Stimulated activated CD4-positive, alpha-beta T cell treated with anti-CD3 and anti-CD28 coated beads, Interleukin-2, amount 100 ng/mL, for 48 hours (primary cell): ENCODE measurements at regions not wholly inside any gene's neighbourhood (a gene's known extent, or its start where the extent isn't known, plus 50 kb on each side); places are given as distances from the start of the nearest gene placed in this dataset.

Source experiments
- DNase-seq, 2 donors: peaks; one replicate each; pipeline ENCODE4 v3.0.0-alpha.2; 2020

DNA sequence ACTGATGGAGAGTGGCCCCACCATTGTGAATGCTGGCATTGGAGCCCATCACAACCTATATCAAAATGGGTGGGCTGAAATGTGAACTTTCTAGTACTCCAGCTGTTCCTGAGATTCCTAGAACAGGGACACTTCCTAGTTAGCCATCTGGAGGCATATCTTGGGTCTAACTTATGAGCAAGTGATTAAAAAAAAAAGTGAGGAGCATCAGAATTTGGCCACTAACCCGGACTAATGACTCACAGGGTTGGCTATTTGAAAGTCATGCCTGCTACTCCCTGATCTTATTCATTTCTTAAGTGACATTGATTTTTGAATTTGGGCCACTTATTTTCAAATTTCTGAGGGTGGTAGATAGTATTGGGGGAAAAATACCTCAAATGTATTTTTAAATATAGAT is 216.6 kb downstream of the HRH4 start:
- no peak for DNase-seq

DNA sequence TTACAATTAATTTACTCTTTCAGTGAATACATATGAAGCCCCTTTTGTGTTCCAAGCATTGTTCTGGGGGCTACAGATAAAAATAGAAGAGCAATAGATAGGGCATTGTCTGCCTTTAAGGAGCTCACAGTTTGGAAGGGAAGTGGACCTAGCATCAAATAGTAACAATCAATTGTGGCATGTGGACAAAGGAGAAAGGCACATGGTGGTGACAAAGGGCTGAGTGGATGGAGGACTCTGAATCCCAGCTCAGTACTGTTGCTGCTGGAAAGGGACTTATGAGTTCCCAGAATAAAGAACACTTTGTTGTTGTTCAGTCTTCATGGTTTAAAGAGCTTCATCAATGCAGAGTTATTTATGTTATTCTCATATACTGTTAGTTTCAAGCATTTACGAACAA is 217.7 kb downstream of the HRH4 start:
- DNase-seq = no peak

DNA sequence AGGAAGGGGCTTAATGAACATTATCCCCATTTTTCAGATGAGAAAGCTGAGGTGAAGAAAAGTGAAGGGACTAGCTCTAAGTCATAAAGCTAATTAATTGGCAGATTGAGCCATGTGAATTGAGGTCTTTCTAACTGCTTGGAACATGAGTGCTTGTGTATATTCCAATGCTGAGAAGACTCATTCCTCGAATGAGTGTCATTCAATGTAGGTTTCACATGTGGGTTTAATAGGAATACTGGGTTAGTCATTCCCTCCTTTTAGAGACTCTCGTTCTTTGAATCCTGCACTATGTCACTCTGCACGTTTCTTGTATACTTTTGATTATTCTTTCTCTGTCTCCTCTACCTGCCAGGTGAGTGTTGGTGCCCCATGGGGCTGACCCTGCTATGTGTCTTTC is 218.2 kb downstream of the HRH4 start:
- DNase-seq = no peak

DNA sequence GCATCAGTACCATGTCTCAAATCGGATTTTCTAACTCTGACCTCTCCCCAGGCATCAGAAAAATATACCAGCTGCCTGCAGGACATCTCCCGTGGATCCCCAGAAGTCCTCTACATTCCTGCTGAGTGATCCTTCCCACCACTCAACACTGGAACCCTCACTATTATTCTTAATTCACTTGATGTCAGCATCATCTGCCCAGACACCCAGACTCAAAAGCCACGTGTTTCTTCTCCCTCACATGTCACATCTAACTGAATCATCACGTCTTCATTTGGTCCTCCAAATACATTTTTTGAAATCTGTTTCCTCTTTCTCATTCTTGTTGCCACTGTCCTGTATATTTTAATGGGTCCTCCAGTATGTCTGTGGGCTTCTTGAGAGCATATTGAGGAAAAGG is 218.6 kb downstream of the HRH4 start:
- no peak for DNase-seq

DNA sequence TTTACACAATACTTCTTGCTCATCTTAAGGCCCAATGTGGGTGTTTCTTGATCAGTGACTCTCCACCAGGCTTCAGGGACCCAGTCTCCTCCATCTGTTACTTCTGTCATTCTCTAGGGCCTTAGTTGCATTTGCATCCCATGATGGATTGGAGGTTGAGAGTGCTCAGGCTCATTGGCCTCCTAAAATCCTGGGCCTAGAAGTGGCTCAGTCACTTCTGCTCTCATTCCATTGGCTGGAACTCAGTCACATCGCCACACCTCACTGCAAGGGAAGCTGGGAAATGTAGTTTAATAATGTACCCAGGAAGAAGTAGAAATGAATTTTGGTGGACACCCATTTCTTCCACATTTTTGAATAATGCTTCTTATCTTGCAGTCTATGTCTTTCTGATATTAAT is 223.5 kb downstream of the HRH4 start:
- no peak for DNase-seq

DNA sequence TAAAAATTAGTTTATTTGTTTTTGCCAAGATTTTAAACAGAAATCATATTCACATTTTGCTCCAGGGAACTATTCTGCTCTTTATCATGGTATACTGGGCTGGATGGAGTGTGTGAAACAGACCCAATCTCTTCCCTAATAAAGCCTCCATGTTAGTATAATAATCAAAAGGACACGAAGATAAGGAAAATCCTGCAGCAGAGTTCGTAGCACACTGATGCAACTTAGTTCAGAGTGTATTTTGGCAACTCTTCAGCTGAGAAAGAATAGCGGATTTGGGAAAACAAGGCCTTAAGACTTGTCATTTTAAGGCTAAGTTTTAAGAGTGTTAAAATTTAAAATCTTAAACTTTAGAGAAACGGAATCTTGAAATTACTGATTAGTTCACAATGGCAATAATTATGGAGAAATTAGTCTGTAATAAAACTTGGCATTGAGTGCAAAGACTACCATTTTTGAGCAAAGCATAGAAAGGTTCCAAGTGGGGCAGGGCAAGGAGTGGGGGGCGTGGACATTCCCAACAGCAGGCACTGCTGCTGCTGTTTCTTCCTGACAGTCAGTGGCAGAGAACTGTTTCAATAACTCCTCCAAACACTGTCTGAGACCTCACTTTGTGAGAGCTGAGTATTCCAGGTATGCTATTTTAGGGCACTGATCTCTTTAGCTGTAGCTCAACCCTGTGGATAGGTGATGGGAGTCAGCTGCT is 225.0 kb downstream of the HRH4 start:
- no peak for DNase-seq

DNA sequence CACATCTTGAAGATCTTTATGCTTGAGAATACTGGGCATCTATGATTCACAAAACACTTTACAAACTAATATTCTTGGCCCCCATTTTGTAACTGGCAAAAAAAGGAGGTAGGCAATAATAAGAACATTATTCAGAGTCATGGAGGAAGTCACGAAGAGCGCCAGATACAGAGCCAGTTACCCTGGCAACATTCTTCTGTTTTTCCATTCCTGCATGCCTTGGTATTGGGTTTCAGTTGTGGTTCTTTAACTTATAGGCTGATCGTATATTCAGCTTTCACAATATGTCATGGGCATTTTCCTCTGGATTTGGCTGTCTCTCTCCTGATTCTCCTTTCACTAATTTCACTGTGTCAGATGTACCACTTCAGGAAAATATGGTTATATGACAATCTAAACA is 234.7 kb downstream of the HRH4 start:
- no peak for DNase-seq

DNA sequence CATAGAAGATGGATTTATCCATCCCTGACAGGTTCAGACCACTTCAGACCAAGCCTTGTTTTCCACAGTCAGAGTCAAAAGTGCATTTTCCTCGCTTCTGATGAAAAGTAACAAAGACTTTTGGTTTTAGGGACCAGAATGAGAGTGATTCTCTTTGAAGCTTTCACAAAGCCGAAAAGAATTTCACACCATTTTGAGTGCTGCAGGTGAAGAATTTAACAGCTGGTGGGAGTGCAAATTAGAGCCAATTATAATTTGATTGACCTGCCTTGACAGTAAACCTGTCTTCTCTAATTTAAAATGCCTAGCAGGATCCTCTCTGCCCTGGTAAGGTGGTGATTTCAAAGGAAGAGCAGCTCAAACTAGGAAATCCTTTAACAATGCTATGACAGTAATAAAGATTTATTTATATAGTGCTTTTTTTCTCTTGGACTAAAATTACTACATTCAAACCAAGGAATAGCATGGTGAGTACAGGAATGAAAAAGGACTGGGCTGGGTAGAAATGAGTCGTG is 241.6 kb downstream of the HRH4 start:
- no peak for DNase-seq

DNA sequence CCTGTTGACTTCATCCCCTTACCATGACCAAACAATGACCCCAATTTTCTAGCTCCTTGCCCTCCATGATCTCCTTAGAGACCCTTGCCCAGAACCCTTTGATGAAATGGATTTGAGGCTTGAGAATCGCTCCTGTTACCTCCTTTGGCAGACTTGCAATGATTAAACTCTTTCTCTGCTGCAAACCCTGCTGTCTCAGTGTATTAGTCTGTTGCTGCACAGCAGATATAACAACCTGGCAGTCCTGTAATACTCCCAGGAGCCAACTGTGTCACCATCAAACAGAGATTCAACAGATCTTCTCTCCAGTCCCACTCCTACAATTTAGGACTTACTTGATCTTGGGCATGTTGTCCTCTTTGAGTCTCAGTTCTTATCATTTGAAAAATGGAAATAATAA is 242.9 kb downstream of the HRH4 start:
- no peak for DNase-seq

DNA sequence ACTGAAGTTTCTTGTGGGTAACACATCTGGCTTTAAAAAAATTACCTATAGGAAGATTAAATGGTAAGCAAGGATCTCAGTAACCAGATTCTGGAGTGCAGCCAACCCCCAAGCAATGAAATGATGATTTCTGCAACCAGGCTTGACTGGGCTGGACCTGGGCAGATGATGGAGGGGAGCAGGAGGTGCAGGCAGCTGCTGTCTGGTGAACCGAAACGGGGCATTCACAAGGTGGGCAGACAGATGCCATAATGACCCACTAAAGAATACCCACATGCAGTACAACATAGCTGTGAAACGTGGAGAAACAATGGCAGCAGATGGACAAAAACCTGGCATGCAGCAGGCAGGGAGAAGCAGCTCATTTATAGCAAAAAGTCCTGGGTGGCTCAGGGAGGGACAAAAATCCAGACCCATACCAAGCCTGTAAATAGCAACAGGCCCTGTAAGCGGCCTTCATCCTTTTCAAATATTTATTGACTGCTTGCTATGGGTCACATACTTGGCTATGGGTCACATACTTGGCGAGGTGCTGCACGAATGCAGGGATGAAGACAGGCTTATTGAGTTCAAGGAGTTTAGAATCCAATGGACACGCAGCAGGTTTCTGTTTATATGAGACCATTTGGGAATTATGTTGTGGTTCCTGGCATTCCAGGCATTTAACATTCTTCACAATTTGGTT is 244.7 kb downstream of the HRH4 start:
- no peak for DNase-seq

DNA sequence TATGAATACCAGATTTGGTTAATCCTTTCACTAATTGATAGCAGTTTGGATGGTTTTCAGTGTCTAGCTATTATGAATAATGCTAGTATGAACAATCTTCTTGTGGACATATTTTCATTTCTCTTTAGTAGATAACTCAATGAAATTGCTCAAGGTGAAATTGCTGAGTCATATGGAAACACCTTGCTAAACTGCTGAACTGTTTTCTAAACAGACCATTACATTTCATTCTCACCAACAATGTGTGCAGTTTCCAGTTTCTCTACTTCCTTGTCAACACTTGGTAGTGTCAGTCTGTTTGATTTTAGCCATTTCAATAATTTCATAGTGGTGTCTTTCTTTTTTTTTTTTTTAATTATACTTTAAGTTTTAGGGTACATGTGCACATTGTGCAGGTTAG is 250.0 kb downstream of the HRH4 start:
- DNase-seq = no peak

DNA sequence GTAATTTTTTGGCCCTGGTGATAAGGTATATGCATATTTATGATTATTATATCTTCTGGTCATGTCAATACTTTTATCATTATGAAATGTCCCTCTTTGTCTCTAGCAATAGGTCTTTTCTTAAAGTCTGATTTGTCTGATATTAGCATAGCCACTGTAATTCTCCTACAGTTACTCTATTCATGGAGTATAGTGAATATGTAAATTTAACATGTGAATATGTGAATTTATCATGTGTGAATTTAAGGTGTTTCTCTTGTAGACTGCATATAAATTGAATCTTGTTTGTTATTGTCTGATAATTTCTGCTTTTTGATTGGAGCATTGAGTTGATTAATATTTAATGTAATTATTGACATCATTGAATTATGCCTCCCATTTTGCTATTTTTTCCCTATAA is 259.4 kb downstream of the HRH4 start:
- DNase-seq = no peak

DNA sequence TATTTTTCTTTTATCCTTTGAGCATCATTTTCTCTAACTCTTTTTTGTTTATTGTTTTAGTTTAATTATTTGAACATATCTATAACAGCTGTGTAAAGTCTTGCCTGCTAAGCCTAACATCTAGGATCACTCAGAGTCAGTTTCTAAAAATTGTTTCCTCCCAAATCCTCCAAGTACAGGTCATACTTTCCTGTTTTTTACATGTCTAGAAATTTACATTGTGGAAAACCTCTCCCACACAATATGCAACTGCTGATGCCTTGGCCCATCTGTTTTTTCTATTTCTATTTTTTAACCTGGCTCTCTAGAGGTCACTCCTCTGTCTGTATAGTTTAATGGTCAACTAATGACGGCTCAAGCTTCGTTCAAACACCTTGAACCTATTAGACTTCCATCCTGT is 261.0 kb downstream of the HRH4 start:
- DNase-seq = no peak

DNA sequence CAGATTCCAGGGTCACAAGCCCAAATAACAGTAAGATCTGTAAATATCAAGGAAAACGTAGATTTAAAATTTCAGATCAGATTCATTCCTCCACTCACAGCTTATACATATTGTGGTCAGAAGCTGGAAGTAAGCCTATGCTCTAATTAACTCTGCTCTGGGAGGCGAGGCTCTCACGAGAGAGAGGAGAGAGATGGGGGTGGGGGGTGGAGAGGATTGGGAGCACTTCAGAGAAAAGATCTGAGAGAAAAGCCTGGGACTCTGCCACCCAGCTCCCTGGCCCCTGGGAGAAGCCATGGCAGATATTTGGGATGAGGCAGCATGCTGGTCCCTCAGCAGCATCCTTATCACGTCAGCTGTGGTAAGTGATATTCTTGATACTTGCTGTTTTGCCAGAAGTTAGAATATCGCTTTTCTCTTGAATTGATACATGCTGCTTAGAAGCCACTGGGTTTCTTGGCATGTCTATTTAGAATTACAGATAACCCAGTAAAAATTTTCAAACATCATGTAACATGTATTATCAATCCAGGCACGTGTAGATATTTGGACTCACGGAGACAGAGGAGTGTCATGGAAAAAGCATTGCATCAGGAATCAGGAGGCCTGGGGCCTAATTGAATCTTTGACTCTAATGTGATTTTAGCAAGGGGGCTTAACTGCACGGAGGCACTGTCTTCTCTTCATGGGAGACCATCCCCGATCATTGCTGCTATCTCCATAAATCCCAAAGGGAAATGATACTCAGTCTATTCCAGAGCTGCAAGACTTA is 265.4 kb downstream of the HRH4 start:
- no peak for DNase-seq

DNA sequence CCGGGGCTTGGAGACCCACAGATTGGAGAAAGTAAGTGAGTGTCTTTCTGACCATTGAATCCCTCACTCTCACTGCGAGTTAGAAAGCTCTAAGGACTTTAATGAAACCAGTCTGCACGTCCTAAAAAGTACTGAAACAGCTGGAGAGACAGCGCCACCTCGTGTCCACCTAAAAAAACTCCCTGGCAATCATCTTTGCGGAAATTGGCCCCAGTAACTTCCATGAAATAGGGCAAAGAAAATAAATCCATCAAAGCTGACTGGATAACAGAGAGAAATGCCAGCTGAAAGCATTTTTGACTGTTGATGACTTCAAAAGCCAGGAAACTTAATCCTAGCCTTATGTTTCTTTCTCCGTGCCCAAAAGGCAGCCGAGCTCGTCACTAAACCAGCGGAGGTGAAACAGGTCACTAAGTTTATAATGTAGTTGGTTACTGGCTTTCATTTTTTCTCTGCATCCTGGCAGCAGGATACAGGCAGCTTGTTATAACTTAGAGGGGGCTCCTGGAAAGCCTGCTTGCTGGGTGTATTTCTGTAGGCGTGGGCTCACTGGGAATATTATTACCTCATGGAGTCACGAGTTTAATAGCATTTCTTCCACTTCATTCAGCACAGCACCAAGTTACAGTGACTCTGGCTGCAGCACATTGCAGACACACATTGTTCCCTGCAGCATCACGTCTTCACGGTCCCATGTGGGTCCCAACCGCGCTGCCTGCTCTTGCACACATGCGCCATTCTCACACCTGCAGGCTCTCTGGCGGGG is 266.5 kb downstream of the HRH4 start:
- DNase-seq = peak; percentile 47 to 57

DNA sequence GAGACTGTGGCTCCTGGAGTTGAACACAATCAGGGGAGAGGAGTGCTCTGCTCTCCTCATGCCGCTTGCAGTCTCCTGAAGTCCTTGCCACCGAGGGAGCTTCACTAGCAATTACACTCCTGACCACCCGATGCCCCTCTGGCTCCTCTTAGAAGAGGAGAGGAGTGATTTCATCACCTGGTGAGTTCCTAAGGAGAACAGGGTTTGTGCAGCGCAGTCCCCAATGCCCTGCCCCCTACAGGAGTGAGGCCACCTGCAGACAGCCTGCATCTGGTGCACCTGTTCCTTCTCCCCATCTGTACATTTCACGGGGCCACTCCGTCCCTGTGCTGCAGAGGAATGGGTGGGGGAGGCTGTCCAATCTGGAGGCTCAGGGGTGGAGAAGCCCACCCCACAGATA is 267.2 kb downstream of the HRH4 start:
- DNase-seq = no peak

DNA sequence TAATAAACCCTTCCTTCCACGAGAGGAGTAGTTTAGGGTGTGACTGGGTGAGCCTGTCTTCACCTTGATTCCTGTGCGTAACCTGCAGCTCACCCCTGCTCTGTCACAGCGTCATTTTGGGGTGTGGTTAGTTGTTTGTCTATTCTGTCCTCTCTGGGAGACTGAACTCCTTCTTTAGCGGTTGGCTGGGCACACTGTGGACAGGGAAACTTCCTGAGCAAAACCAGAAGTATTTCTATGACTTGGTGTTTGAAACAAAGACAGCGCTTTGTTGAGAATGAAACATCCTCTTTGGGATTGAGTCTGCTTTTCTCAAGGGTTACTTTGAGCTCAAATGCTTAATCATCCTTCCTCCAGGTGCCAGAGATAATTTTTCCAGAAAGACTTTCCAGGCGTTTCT is 270.7 kb downstream of the HRH4 start:
- DNase-seq = no peak

DNA sequence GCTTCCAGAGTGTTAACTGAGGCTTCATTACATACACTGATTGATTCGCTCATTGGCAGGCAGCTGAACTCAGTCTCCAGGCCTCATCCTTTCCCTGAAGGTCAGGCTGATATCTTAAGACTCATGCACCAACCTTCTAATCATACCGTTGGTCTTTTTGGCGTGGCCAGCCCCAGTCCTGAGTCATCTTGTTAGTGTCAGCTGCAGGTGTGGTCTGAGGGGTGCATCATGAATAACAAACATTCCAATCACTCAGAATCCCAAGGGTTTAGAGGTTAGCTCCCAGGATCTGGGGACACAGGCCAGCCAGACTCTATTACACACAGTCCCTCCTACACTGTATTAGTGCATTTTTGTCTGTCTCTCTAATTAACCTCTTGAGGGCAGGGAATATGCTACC is 271.5 kb downstream of the HRH4 start:
- no peak for DNase-seq

DNA sequence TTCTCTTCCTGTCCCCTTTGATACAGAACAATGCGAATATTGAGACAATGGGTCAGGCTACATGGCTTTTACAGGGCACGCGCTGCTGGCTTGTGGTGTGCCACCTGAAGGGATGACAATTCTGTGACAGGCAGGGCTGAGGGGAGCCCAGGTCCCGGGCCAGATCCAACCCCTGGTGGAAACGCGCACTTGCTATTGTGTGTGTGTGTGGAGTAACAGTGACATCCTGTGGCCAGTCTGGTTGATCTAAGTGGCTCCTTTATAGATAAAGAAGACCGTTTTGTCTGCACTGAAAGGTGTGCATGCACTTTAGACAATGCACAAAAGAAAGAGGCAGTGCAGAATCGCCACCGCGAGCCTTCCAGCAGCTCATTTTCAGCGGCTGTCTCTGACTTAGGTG is 273.6 kb downstream of the HRH4 start:
- DNase-seq = no peak

DNA sequence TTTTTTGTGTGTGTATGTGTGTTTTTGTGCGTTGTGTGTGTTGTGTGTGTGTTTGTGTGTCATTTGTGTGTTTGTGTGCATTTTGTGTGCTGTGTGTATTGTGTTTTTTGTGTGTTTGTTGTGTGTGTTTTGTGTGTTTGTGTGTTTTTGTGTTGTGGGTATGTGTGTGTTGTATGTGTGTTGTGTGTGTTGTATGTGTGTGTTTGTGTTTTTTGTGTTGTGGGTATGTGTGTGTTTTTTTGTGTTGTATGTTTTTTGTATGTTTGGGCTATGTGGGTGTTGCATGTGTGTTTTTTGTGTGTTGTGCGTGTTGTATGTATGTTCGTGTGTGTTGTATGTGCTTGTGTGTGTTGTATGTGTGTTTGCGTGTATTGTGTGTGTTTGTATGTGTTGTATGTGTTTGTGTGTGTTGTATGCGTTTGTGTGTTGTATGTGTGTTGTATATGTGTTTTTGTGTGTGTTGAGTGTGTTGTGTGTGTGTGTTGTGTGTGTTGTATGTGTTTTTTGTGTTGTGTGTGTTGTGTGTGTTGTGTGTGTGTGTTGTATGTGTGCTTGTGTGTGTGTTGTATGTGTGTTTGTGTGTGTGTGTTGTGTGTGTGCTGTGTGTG is 275.3 kb downstream of the HRH4 start:
- DNase-seq = no peak

DNA sequence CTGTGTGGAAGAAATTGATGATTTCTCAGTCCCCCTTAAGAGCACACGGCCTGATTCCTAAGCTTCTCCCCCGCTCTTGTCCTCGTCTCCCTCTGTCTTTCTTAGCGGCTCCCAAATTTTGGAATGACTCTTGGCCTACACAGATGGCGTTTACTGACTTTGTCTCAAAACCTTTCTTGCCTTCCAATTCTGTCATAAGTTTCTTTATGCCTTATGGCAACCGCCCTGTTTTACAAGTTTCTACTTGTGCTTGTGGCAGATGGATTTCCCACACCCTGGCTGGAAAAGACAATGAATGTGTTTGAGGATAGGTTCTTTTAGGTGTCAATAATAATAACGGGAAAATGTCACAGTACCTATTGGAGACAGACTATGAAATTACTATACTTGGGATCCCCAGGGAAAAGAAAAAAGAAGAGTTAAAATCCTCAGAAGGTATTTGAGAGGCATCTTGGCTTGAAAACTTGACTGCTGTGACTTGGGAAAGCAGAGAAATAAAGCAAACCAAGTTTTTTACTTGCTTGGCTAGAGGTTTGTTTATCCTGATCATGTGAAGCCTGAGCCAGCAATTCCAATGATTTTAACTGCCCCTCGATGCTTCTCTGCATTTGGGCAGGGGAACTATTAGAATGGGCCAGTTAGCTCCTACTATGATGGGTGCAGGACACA is 276.4 kb downstream of the HRH4 start:
- DNase-seq = no peak

DNA sequence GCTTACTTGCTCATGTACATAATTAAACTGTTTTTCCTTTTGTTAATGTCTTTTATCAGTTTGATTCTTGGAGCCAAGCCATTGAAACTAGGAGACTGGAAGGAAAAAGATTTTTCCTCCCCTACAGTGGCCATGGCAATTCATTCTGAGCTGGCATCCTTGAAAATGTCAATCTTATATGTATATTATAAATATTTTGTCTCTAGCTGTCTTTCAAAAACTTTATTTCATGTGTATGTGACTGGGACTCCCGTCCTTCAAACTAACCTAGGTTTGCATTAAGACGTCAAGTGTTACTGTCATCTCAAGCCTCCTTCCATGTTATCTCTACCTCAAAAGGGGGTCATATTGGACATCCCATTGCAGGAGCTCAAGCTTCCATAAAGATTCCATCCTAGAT is 280.4 kb downstream of the HRH4 start:
- no peak for DNase-seq
